ENCODE measurements at regions not wholly inside any gene's neighbourhood (a gene's known extent, or its start where the extent isn't known, plus 50 kb on each side); places are given as distances from the start of the nearest gene placed in this dataset.

DNA sequence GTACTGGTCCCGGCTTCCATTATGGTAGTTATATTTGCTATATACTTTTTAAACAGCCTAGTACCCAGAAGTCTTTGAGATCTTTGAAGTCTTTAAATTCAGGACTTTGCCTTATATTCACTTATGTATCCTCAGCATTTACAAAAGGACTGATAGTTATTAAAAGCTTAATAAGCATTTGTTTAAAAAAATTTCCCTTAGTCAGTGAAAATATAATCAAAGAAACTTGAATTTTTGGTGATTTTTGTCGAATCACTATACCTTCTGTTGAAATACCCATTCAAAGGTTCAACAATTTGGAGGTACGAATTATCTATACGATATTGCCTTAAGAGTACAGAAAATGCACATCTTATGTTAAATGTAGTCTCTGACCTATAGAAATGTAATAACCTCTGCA lies 721.4 kb downstream of the NSUN3 start:
- no peaks in the 10 kb centered on the region for H3K36me3 ChIP-seq

DNA sequence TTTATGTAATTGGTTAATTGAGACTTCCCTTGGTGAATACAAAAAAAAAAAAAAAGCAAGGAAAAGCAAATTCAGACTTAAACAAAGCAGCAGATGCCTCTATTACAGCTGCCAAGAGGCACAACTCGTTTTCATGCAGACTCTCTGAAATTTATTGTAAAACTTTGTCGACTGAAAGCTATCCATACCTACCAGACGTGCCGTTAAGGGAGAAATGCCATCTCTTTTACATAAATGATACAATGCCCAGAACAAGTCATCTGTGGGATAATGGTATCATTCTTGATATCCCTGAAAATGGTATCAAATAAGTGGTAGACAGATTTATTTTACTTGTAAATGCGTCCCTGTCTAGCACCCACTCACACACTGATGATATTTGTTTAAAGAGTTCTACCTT lies 724.2 kb downstream of the NSUN3 start:
- Histone ChIP-seq H3K4me1 (no peaks in the 10 kb centered on the region), H3K27me3 (no peaks in the 10 kb centered on the region), H3K4me3 (no peak overlapping the region), H3K36me3 (no peaks in the 10 kb centered on the region), H3K27ac (no peak overlapping the region), H3K9me3 (no peaks in the 10 kb centered on the region)
- DNase-seq, result no peak
- TF ChIP-seq CTCF (IDR thresholded peaks at IDR 0.05) (no peak), POLR2A (IDR thresholded peaks at IDR 0.05) (no peak)

More for the DNA sequence above, 721.4 kb downstream of the NSUN3 start:
- Histone ChIP-seq H3K4me3 (no peak overlapping the region), H3K4me1 (no peaks in the 10 kb centered on the region), H3K27me3 (no peaks in the 10 kb centered on the region), H3K27ac (no peak overlapping the region), H3K9me3 (no peaks in the 10 kb centered on the region)
- no peak for DNase-seq
- TF ChIP-seq POLR2A (IDR thresholded peaks at IDR 0.05) (no peak), CTCF (IDR thresholded peaks at IDR 0.05) (no peak)

- no peaks in the 10 kb centered on the region for H3K36me3 ChIP-seq
- no peak for DNase-seq
- no peak for TF ChIP-seq CTCF (IDR thresholded peaks at IDR 0.05)
- TF ChIP-seq POLR2A (IDR thresholded peaks at IDR 0.05), result no peak
- no peak overlapping the region for H3K27ac ChIP-seq
- H3K4me1 ChIP-seq, result no peaks in the 10 kb centered on the region
- no peak overlapping the region for H3K4me3 ChIP-seq
- no peaks in the 10 kb centered on the region for H3K9me3 ChIP-seq
- no peaks in the 10 kb centered on the region for H3K27me3 ChIP-seq
Measured at GRCh38 chr3:94787734-94788270, 724.9 kb downstream of the NSUN3 start.

GRCh38 chr3:94794563-94794962 lies 731.7 kb downstream of the NSUN3 start:
- Histone ChIP-seq H3K4me1 (no peaks in the 10 kb centered on the region), H3K9me3 (no peaks in the 10 kb centered on the region), H3K27me3 (no peaks in the 10 kb centered on the region), H3K4me3 (no peak overlapping the region), H3K27ac (no peak overlapping the region), H3K36me3 (no peaks in the 10 kb centered on the region)
- no peak for TF ChIP-seq POLR2A (IDR thresholded peaks at IDR 0.05)
- no peak for TF ChIP-seq CTCF (IDR thresholded peaks at IDR 0.05)
- no peak for DNase-seq

GRCh38 chr3:94799420-94800060 lies 736.7 kb downstream of the NSUN3 start:
- Histone ChIP-seq H3K27ac (no peak overlapping the region), H3K4me3 (no peak overlapping the region), H3K4me1 (no peaks in the 10 kb centered on the region), H3K9me3 (no peaks in the 10 kb centered on the region), H3K27me3 (no peaks in the 10 kb centered on the region), H3K36me3 (no peaks in the 10 kb centered on the region)
- TF ChIP-seq POLR2A (IDR thresholded peaks at IDR 0.05) (no peak), CTCF (IDR thresholded peaks at IDR 0.05) (no peak)
- no peak for DNase-seq
